Peyer's patch (tissue), 4 donors: ENCODE measurements at regions not wholly inside any gene's neighbourhood (a gene's known extent, or its start where the extent isn't known, plus 50 kb on each side); places are given as distances from the start of the nearest gene placed in this dataset.

Experiments used
- CTCF ChIP-seq, 6 experiments: fragments of 450-650 bp in 4 of 6; fragments of 200-600 bp in 2 of 6; sonication (generic) in 1 of 6; IDR thresholded peaks; one replicate each; pipeline ENCODE4 v1.5.1; 2017 to 2019; ENCODE audit warnings: antibody characterized with exemption in 6 of 6, mild to moderate bottlenecking in 3 of 6, moderate library complexity in 1 of 6
- POLR2A ChIP-seq, 2 donors: fragments of 450-650 bp; IDR thresholded peaks; one replicate each; pipeline ENCODE4 v1.5.1; 2017; ENCODE audit warnings: antibody characterized with exemption in 2 of 2, mild to moderate bottlenecking in 2 of 2, moderate library complexity in 2 of 2

GRCh38 chr2:20523073-20523798 lies 76.4 kb downstream of the RHOB start:
- TF ChIP-seq CTCF (IDR thresholded peaks at IDR 0.05) (no peak), POLR2A (IDR thresholded peaks at IDR 0.05) (no peak)
